ENCODE measurements at regions not wholly inside any gene's neighbourhood (a gene's known extent, or its start where the extent isn't known, plus 50 kb on each side); places are given as distances from the start of the nearest gene placed in this dataset.
A peak's percentile ranks its signal among the peaks of the same experiment; 100 is the strongest.
"Not testable (repeated sequence)": the region's sequence is repeated elsewhere in the genome, so short reads cannot be mapped to it uniquely, and the experiment has no call there.

- H3K27me3 ChIP-seq, result no peaks in the 10 kb centered on the region
- H3K36me3 ChIP-seq, result no peaks in the 10 kb centered on the region
- no peak overlapping the region for H3K27ac ChIP-seq
- DNase-seq (ENCODE audit: extremely low spot score in 2 of 2), result no peak
- H3K9me3 ChIP-seq, result peaks cover 63% of the 10 kb centered on the region
- TF ChIP-seq POLR2A (IDR thresholded peaks at IDR 0.05) (no peak), POLR2AphosphoS5 (IDR thresholded peaks at IDR 0.05; ENCODE audit: insufficient read depth in 1 of 2, low read depth in 1 of 2) (no peak)
- TF ChIP-seq, protein P1, sequence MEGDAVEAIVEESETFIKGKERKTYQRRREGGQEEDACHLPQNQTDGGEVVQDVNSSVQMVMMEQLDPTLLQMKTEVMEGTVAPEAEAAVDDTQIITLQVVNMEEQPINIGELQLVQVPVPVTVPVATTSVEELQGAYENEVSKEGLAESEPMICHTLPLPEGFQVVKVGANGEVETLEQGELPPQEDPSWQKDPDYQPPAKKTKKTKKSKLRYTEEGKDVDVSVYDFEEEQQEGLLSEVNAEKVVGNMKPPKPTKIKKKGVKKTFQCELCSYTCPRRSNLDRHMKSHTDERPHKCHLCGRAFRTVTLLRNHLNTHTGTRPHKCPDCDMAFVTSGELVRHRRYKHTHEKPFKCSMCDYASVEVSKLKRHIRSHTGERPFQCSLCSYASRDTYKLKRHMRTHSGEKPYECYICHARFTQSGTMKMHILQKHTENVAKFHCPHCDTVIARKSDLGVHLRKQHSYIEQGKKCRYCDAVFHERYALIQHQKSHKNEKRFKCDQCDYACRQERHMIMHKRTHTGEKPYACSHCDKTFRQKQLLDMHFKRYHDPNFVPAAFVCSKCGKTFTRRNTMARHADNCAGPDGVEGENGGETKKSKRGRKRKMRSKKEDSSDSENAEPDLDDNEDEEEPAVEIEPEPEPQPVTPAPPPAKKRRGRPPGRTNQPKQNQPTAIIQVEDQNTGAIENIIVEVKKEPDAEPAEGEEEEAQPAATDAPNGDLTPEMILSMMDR (IDR thresholded peaks at IDR 0.05), result no peak
- no peaks in the 10 kb centered on the region for H3K4me1 ChIP-seq
- intact Hi-C loops (cut with DNase I), result no loop called here
- no peak overlapping the region for H3K4me3 ChIP-seq
Observed at GRCh38 chr10:42304341-42304740, 334.0 kb downstream of the ZNF33B start.

DNA sequence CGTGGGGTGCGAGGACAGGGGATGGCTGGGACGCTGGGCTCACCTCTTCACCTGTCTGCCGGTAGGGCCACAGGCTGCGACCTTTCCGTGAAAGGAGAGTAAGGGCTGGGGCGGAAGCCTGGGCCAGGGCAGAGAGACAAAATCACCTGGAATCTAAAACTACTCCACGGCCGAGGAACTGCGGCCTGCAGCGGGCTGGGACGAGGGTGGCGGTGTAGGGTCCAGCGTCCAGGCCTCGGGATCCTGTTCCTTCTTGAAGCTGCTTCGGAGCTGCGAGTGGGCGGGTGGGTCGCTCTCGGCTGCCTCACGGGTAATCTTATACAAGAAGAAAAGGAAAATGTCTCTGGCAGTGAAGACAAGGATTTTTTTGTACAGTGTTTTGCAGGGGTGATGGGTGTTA lies 356.5 kb downstream of the ZNF33B start:
- H3K36me3 ChIP-seq; intact Hi-C loops (cut with DNase I); H3K4me1 ChIP-seq; DNase-seq (ENCODE audit: extremely low spot score in 2 of 2); H3K27me3 ChIP-seq; H3K9me3 ChIP-seq; H3K27ac ChIP-seq; H3K4me3 ChIP-seq: not testable (repeated sequence)

GRCh38 chr10:42269788-42270187 lies 368.6 kb downstream of the ZNF33B start:
- H3K4me1 ChIP-seq; intact Hi-C loops (cut with DNase I); H3K9me3 ChIP-seq; DNase-seq (ENCODE audit: extremely low spot score in 2 of 2); H3K27ac ChIP-seq; H3K4me3 ChIP-seq; H3K27me3 ChIP-seq; H3K36me3 ChIP-seq: not testable (repeated sequence)

GRCh38 chr10:42263259-42263658 lies 375.1 kb downstream of the ZNF33B start:
- H3K27me3 ChIP-seq; H3K4me3 ChIP-seq; H3K4me1 ChIP-seq; H3K9me3 ChIP-seq; H3K27ac ChIP-seq; H3K36me3 ChIP-seq; intact Hi-C loops (cut with DNase I); DNase-seq (ENCODE audit: extremely low spot score in 2 of 2): not testable (repeated sequence)

GRCh38 chr10:42243002-42243401 lies 395.4 kb downstream of the ZNF33B start:
- H3K36me3 ChIP-seq; DNase-seq (ENCODE audit: extremely low spot score in 2 of 2); H3K27me3 ChIP-seq; H3K4me1 ChIP-seq; intact Hi-C loops (cut with DNase I); H3K9me3 ChIP-seq; H3K27ac ChIP-seq: not testable (repeated sequence)
- peak overlapping the region in 1 of 2 donors; percentile 2 for H3K4me3 ChIP-seq

DNA sequence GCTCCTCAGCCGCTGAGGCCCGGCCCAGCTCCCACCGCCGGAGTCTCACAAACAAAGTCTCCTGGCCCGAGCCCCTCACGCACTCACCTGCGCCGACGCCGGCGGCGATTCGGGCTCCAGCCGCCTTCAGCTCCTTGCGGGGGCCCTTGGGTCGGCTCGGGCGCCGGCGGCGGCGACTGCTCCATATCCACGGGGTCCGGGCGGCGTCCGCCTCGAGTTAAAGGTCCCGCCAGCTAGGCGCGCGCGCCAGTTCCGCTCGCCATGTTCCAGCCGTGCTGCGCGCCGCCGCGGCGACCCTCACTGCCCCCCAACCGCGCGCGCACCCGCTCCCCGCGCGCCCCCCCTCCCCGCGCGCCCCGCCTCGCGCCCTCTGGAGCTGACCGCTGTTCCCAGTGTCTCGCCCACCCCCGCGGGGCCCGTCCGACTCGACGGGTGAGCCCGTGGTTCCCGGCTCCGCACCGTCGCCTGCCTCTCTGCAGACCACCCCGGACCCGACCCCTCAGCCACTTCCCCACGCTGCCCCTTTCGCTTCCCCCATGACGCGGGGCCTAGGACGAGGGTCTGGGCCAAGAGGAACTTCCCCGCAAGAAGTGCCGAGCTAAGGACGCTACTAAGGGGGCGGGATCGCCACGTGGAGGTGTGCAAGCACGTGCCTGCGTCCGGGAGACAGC lies 396.1 kb downstream of the ZNF33B start:
- no peak overlapping the region for H3K27ac ChIP-seq
- no peaks in the 10 kb centered on the region for H3K27me3 ChIP-seq
- peak overlapping the region in 1 of 2 donors; percentile 2 for H3K4me3 ChIP-seq
- no peak for TF ChIP-seq POLR2A (IDR thresholded peaks at IDR 0.05)
- TF ChIP-seq, protein P1 (IDR thresholded peaks at IDR 0.05), result no peak
- TF ChIP-seq POLR2AphosphoS5 (IDR thresholded peaks at IDR 0.05; ENCODE audit: insufficient read depth in 1 of 2, low read depth in 1 of 2), result no peak
- no peak for DNase-seq (ENCODE audit: extremely low spot score in 2 of 2)
- intact Hi-C loops (cut with DNase I), result no loop called here
- no peaks in the 10 kb centered on the region for H3K36me3 ChIP-seq
- no peaks in the 10 kb centered on the region for H3K9me3 ChIP-seq
- H3K4me1 ChIP-seq, result no peaks in the 10 kb centered on the region

DNA sequence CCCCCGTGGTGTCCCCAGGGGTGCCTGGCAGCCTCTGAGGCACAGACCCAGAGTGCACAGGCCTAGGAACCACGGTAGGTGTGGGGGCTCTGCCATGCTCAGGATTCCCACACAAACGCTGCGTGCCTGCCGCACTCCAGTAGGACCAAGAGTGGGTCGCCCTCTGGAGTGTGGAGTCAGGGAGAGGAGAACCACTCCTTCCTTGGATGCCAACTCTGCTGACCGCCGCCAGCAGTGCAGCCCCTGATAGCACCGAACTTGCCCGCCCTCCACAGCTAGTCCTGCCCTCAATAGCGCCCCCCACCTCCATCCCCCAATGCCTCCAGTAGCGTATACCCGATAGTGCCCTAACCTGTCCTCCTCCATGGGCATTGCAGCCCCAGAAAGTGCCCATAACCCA lies 402.0 kb downstream of the ZNF33B start:
- H3K36me3 ChIP-seq; H3K9me3 ChIP-seq; DNase-seq (ENCODE audit: extremely low spot score in 2 of 2); H3K4me3 ChIP-seq; H3K4me1 ChIP-seq; H3K27me3 ChIP-seq; intact Hi-C loops (cut with DNase I); H3K27ac ChIP-seq: not testable (repeated sequence)

DNA sequence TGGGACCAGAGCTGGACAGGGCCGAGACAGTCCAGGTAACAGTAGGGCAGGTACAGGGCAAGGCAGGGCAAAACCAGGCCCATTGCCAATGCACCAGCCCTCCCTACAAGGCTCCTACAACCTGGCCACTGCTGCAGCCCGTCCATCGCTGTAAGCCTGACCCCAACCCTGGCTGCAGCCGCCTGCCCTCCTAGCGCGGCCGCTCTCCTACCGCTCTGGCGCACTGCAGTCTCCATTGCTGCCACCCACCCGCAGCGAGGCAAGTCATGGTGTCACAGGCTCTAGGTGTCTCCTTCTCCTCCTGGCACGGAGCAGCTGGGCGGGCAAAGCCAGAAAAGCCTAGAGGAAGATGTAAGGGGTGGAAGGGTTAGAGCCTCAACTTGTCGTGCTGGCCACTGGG lies 402.6 kb downstream of the ZNF33B start:
- H3K27me3 ChIP-seq; intact Hi-C loops (cut with DNase I); H3K27ac ChIP-seq; DNase-seq (ENCODE audit: extremely low spot score in 2 of 2); H3K36me3 ChIP-seq; H3K9me3 ChIP-seq; H3K4me3 ChIP-seq; H3K4me1 ChIP-seq: not testable (repeated sequence)

DNA sequence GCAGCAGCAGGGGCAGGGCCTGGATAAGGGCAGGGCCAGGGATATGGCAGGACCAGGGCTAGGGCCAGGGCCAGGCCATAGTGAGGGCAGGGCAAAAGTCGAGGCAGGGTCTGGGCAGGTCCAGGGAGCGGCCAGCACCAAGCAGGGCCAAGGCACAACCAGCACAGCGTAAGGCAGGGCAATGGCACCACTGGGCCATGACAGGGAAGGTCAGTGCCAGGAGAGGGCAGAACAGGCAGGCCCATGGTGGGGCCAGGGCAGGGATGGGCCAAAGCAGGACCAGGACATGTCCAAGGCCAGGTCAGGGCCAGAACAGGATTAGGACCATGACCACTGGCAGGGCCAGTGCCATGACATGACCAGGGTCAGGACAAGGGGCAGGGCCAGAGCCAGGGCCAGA lies 403.1 kb downstream of the ZNF33B start:
- H3K9me3 ChIP-seq; DNase-seq (ENCODE audit: extremely low spot score in 2 of 2); H3K27ac ChIP-seq; H3K4me3 ChIP-seq; H3K4me1 ChIP-seq; H3K36me3 ChIP-seq; H3K27me3 ChIP-seq; intact Hi-C loops (cut with DNase I): not testable (repeated sequence)

DNA sequence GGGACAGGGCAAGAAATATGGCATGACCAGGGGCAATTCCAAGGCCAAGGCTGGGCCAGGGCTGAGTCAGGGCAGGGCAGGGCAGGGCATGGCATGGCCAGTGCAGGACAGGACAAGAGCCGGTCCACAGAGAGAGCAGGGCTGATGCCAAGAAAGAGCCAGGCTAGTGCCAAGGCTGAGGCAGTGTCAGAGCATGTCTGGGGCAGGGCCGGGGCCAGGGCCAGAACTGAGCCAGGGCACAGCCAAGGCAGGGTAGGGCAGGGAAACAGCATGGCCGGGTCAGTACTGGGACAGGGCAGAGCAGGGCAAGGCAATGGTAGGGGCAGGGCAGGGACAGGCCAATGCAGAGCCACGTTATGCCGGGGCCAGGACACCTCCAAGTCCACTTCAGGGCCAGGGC lies 403.9 kb downstream of the ZNF33B start:
- H3K4me3 ChIP-seq; H3K36me3 ChIP-seq; H3K9me3 ChIP-seq; H3K4me1 ChIP-seq; H3K27me3 ChIP-seq; H3K27ac ChIP-seq; DNase-seq (ENCODE audit: extremely low spot score in 2 of 2); intact Hi-C loops (cut with DNase I): not testable (repeated sequence)

GRCh38 chr10:42233461-42234206 lies 404.7 kb downstream of the ZNF33B start:
- H3K4me1 ChIP-seq; H3K4me3 ChIP-seq; intact Hi-C loops (cut with DNase I); H3K27ac ChIP-seq; DNase-seq (ENCODE audit: extremely low spot score in 2 of 2); H3K36me3 ChIP-seq; H3K27me3 ChIP-seq; H3K9me3 ChIP-seq: not testable (repeated sequence)

Measured in vagina (tissue), 2 donors.